WI38 (cell line): ENCODE measurements at regions not wholly inside any gene's neighbourhood (a gene's known extent, or its start where the extent isn't known, plus 50 kb on each side); places are given as distances from the start of the nearest gene placed in this dataset.

ENCODE experiments used
- H3K4me3 ChIP-seq: 2 replicates; pipeline ENCODE4 v1.5.1; 2011; ENCODE audit warnings: low read depth, mild to moderate bottlenecking, control low read depth, low read length
- CTCF ChIP-seq: IDR thresholded peaks from 2 replicates; pipeline ENCODE4 v1.5.1; 2012; ENCODE audit warnings: low read depth, mild to moderate bottlenecking, control low read depth, low read length

- TF ChIP-seq CTCF: no peak
- no peak overlapping the region for H3K4me3 ChIP-seq
Measured at GRCh38 chr1:47578026-47578720, 140.3 kb downstream of the FOXD2 start.

DNA sequence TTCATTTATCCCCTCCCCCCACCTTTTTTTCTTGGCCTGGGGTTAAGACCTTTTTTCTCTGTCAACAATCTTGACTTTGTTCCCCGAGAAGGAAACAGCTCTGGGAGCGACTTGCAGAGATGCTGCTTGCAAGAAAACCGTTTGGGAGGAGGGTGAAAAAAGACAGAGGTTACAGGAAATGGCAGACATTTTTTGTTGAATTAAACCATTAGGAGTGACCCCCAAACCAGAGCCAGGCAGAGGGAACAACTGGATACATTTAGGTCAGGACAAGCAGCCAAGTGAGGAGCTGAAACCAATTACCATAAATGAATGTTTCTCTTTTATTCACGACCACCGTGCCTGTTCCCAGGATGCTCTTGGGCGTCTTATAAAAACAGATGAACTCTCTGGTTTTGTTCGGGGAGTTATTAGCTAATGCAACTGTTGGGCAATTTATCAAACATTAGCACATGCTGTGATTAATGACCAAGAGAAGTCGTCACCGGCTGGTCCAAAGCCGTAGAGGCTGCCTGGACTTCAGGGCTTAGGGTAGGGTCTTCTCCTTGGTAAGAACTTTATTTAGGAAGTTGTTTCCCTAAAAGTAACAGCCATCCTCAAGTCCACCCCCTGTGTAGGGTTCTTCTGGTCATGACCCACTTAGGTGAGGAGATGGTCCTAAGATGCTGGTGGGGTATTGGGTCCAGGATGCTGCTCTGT, 141.0 kb downstream of the FOXD2 start:
- no peak for TF ChIP-seq CTCF
- H3K4me3 ChIP-seq: no peak overlapping the region

- H3K4me3 ChIP-seq: no peak overlapping the region
- TF ChIP-seq CTCF: no peak
Measured at GRCh38 chr1:47579809-47580208, 142.0 kb downstream of the FOXD2 start.

DNA sequence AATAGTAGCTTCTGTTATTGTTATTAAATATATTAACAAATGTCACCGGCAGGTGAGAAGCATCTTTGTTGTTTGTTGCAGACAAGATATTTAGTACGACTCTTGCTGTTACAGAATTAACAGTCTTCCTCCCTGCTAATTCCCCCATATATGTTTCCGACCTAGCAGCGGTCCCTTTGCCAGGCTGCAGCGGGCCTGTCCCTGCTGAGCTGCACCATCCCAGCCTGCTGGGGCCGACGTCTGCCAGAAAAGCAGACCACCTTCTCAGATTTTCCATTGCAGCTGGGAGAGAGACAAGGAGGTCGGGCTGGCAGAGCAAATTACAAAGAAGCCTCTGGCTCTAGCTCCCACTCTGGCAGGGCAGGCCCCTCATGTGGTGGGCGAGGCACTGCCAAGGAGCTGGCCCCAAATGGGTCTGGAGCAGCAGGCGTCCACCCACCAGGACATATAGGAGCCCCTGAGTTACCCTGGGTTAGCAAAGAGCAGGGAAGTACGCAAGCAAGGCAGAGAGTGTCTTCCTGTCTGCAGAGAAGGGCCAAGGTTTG, 142.7 kb downstream of the FOXD2 start:
- no peak for TF ChIP-seq CTCF
- H3K4me3 ChIP-seq: no peak overlapping the region

DNA sequence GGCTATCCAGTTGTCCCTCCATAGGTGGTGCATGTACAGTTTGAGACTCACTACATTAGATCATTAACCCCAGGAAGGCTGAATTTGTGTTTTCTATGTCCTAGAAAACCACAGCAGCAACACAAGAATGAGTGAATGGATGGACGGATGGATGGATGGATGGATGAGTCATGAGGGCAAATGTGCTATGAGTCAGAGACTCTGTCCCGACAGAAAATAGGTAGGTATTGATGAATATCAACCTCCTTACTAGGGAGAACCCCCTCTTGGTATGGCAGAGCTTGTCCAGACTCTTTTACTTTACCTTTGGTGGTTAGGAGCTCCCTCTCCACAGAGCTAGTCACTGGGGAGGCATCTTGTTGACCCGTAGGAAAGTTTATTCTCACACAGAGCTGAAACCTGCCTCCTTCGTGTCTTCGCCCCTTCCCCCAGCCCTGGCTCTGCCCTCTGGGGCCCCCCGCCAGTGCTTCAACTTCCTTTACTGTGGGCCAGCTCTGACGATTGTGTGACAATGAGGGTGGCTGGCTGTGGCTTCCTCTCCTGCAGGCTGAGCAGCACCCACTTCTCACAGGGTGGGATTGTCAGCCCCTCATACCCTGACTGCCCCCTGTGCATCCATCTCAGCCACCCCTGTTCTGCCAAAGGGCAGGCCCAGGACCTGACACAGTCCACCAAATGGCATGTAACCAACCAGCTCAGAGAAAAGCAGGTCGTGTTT, 145.2 kb downstream of the FOXD2 start:
- H3K4me3 ChIP-seq: no peak overlapping the region
- no peak for TF ChIP-seq CTCF

GRCh38 chr1:47584249-47584648, 146.4 kb downstream of the FOXD2 start:
- H3K4me3 ChIP-seq: no peak overlapping the region
- TF ChIP-seq CTCF: no peak
